HepG2 (cell line): ENCODE measurements at regions not wholly inside any gene's neighbourhood (a gene's known extent, or its start where the extent isn't known, plus 50 kb on each side); places are given as distances from the start of the nearest gene placed in this dataset.
A peak's percentile ranks its signal among the peaks of the same experiment; 100 is the strongest.

Source experiments
- ATRX ChIP-seq: sonication (generic); formaldehyde crosslinking; IDR thresholded peaks from 2 replicates; pipeline ENCODE4 v1.4.0; 2020; ENCODE audit warnings: missing genetic modification reagents, borderline replicate concordance
- GMEB1 ChIP-seq: sonication (generic); formaldehyde crosslinking; IDR thresholded peaks from 2 replicates; pipeline ENCODE4 v1.5.1; 2020; ENCODE audit warnings: missing genetic modification reagents, mild to moderate bottlenecking, borderline replicate concordance
- KAT8 ChIP-seq: IDR thresholded peaks from 2 replicates; pipeline ENCODE4 v1.6.1; 2016; ENCODE audit warnings: missing genetic modification reagents, missing compliant biosample characterization
- KDM3A ChIP-seq: IDR thresholded peaks from 2 replicates; pipeline ENCODE4 v1.6.1; 2018; ENCODE audit warnings: low read depth, missing compliant biosample characterization
- NR2F6 ChIP-seq, 2 experiments: IDR thresholded peaks; 2 replicates each; pipeline ENCODE4 v1.6.1; 2016; ENCODE audit warnings: antibody characterized with exemption in 1 of 2, mild to moderate bottlenecking in 1 of 2
- PHF8 ChIP-seq: sonication (generic); formaldehyde crosslinking; IDR thresholded peaks from 2 replicates; pipeline ENCODE4 v1.5.0; 2020; ENCODE audit warnings: missing genetic modification reagents
- POLR2AphosphoS2 ChIP-seq: IDR thresholded peaks from 2 replicates; pipeline ENCODE4 v1.6.1; 2011; ENCODE audit warnings: low read depth, low read length, improper control_type of control experiment
- REST ChIP-seq, 2 experiments: IDR thresholded peaks; 2 replicates each; pipeline ENCODE4 v1.6.1; 2011 to 2012; ENCODE audit warnings: low read length in 2 of 2, borderline replicate concordance in 1 of 2, low read depth in 1 of 2, mild to moderate bottlenecking in 1 of 2, moderate library complexity in 1 of 2
- SRSF4 ChIP-seq: fragments of 200-400 bp; formaldehyde crosslinking; IDR thresholded peaks from one replicate; pipeline ENCODE4 v1.6.1; 2018; ENCODE audit warnings: mild to moderate bottlenecking, low read depth, low read length, moderate library complexity; ENCODE audit not compliant: poor library complexity, severe bottlenecking
- THAP11 ChIP-seq: IDR thresholded peaks from 2 replicates; pipeline ENCODE4 v1.6.1; 2016; ENCODE audit warnings: missing biosample characterization, missing genetic modification reagents
- ZBTB25 ChIP-seq: IDR thresholded peaks from 2 replicates; pipeline ENCODE4 v1.6.1; 2018; ENCODE audit warnings: missing genetic modification reagents
- ZC3H4 ChIP-seq: sonication (generic); formaldehyde crosslinking; IDR thresholded peaks from 2 replicates; pipeline ENCODE4 v1.4.0; 2020; ENCODE audit warnings: missing genetic modification reagents, borderline replicate concordance
- ZFP36L2 ChIP-seq: sonication (generic); formaldehyde crosslinking; IDR thresholded peaks from 2 replicates; pipeline ENCODE4 v1.4.0; 2020; ENCODE audit warnings: missing genetic modification reagents
- ZNF121 ChIP-seq: sonication (generic); formaldehyde crosslinking; IDR thresholded peaks from 2 replicates; pipeline ENCODE4 v1.5.0; 2020; ENCODE audit warnings: mild to moderate bottlenecking, missing genetic modification reagents
- ZNF513 ChIP-seq: sonication (generic); formaldehyde crosslinking; conservative IDR thresholded peaks from 2 replicates; pipeline ENCODE4 v1.5.0; 2020; ENCODE audit warnings: missing genetic modification reagents
- ZNF619 ChIP-seq: sonication (generic); formaldehyde crosslinking; IDR thresholded peaks from 2 replicates; pipeline ENCODE4 v1.4.0; 2020; ENCODE audit warnings: mild to moderate bottlenecking, missing genetic modification reagents
- ZNF746 ChIP-seq: sonication (generic); formaldehyde crosslinking; IDR thresholded peaks from 2 replicates; pipeline ENCODE4 v1.8.0; 2022; ENCODE audit warnings: mild to moderate bottlenecking, missing genetic modification reagents

- TF ChIP-seq ZNF513 (CRISPR knock-in tag) (no peak), PHF8 (CRISPR knock-in tag) (0 out of 2 replicates have a peak, but pooled peaks have one; percentile 6), ZFP36L2 (CRISPR knock-in tag) (no peak), NR2F6 (IDR thresholded peaks at IDR 0.05) (peak; percentile 42; the same call in 1 of the 2 replicates), NR2F6 (CRISPR knock-in tag; IDR thresholded peaks at IDR 0.05) (peak; percentile 48), ZNF746 (0 out of 2 replicates have a peak, but pooled peaks have one; percentile 10), POLR2AphosphoS2 (no peak), SRSF4 (no peak), ZBTB25 (CRISPR knock-in tag) (peak; percentile 16; the same call in 1 of the 2 replicates), REST (IDR thresholded peaks at IDR 0.05; ENCODE audit: borderline replicate concordance in 1 of 2, low read depth in 1 of 2, low read length in 2 of 2) (peak in 1 of 2 experiments; percentile 51; a peak in 1 of 4 replicates), ZC3H4 (CRISPR knock-in tag) (no peak), KDM3A (CRISPR knock-in tag) (0 out of 2 replicates have a peak, but pooled peaks have one; percentile 16), GMEB1 (no peak), THAP11 (CRISPR knock-in tag) (peak; percentile 47; the same call in 1 of the 2 replicates), ZNF619 (no peak), KAT8 (CRISPR knock-in tag) (no peak), ATRX (CRISPR knock-in tag) (no peak), ZNF121 (CRISPR knock-in tag) (0 out of 2 replicates have a peak, but pooled peaks have one; percentile 6)
Measured at GRCh38 chr6:28838289-28838633, 85.5 kb downstream of the TRIM27 start (continued).
